BE2C (cell line): ENCODE measurements at regions not wholly inside any gene's neighbourhood (a gene's known extent, or its start where the extent isn't known, plus 50 kb on each side); places are given as distances from the start of the nearest gene placed in this dataset.

Experiments
- DNase-seq: peaks from one replicate; pipeline ENCODE4 v3.0.0-alpha.2; 2020
- H3K27me3 ChIP-seq: fragments of 250-450 bp; sonication (Bioruptor Pico); 2 replicates; pipeline ENCODE4 v1.5.1; 2020; ENCODE audit warnings: mild to moderate bottlenecking
- H3K36me3 ChIP-seq: fragments of 250-450 bp; sonication (Bioruptor Pico); 2 replicates; pipeline ENCODE4 v1.5.1; 2020; ENCODE audit warnings: mild to moderate bottlenecking
- H3K4me1 ChIP-seq: fragments of 250-450 bp; sonication (Bioruptor Pico); 2 replicates; pipeline ENCODE4 v1.5.1; 2020
- H3K4me3 ChIP-seq: 2 replicates; pipeline ENCODE4 v1.5.1; 2011; ENCODE audit warnings: low read depth, low read length
- H3K9me3 ChIP-seq: fragments of 250-450 bp; sonication (Bioruptor Pico); 2 replicates; pipeline ENCODE4 v1.5.1; 2020
- TF ChIP-seq, protein P1 (sequence below): IDR thresholded peaks from 2 replicates; pipeline ENCODE4 v1.5.1; 2012; ENCODE audit warnings: mild to moderate bottlenecking, low read depth, low read length

- TF ChIP-seq, protein P1, sequence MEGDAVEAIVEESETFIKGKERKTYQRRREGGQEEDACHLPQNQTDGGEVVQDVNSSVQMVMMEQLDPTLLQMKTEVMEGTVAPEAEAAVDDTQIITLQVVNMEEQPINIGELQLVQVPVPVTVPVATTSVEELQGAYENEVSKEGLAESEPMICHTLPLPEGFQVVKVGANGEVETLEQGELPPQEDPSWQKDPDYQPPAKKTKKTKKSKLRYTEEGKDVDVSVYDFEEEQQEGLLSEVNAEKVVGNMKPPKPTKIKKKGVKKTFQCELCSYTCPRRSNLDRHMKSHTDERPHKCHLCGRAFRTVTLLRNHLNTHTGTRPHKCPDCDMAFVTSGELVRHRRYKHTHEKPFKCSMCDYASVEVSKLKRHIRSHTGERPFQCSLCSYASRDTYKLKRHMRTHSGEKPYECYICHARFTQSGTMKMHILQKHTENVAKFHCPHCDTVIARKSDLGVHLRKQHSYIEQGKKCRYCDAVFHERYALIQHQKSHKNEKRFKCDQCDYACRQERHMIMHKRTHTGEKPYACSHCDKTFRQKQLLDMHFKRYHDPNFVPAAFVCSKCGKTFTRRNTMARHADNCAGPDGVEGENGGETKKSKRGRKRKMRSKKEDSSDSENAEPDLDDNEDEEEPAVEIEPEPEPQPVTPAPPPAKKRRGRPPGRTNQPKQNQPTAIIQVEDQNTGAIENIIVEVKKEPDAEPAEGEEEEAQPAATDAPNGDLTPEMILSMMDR = no peak
- Histone ChIP-seq H3K27me3 (no peaks in the 10 kb centered on the region; the same call in 1 of the 2 replicates), H3K36me3 (no peaks in the 10 kb centered on the region), H3K4me1 (no peaks in the 10 kb centered on the region), H3K9me3 (no peaks in the 10 kb centered on the region), H3K4me3 (no peak overlapping the region)
- no peak for DNase-seq
Measured at GRCh38 chr10:61139592-61139953, 195.6 kb upstream of the RHOBTB1 start.

DNA sequence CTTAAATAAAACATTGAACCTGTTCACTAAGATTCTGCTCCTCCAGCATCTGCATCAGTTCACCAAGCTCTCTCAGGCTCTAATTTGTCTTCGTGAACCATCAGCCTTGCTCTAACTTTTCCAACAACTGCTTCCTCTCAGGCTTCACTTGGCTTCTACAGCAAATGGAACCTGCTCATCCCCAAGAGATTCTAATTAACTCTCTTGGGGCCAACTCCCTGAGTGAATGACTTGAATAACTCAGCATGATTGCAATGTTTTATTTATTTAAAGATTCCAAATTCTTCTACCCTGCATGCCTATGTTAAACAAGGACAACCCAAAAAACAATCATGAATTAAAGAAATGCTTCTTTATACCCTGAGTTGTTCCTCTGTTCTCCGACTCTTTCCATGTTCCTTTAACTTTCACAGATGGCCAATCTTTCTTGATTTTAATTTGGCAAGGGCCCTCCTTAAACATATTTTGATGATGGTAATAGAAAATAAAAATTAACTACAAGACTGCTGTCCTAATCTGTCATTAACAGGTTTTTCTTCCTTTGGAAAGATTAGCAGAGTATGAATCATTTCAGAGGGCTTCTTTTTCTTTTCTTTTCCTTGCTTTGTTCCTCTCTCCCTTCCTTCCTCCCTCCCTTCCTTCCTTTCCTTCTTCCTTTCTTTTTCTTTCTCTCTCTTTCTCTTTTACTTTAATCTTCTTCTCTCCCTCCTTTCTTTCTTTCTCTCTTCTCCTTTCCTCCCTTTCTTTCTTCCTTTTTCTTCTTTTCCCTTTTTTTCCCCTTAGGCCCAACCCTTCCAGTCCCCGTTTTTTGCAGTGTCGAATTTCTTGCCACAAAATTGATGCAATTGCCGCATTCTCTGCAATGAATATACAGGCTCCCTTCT, 195.0 kb upstream of the RHOBTB1 start:
- TF ChIP-seq, protein P1 = no peak
- Histone ChIP-seq H3K9me3 (no peaks in the 10 kb centered on the region), H3K4me3 (no peak overlapping the region), H3K4me1 (no peaks in the 10 kb centered on the region), H3K27me3 (no peaks in the 10 kb centered on the region; the same call in 1 of the 2 replicates), H3K36me3 (no peaks in the 10 kb centered on the region)
- DNase-seq = no peak

DNA sequence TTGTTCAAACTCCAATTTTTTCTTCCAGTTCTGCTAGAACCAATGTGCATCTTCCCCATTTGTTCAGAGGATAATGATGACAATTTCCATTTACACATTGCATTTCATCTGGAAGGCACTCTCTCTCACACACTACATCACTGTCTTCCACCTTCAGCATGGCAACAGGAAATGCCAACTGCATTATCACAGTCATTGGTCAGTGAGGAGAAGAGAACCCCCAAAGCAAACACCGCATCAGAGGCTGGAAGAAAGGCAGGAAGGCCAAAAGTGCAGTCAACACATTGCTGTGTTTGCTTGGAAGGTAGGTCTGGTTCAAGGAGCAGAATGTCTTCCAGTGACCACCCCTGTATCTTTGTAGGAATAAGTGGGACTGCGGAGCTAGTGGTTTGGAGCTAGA, 192.2 kb upstream of the RHOBTB1 start:
- DNase-seq = no peak
- Histone ChIP-seq H3K4me1 (no peaks in the 10 kb centered on the region), H3K4me3 (no peak overlapping the region), H3K9me3 (no peaks in the 10 kb centered on the region), H3K27me3 (no peaks in the 10 kb centered on the region; the same call in 1 of the 2 replicates), H3K36me3 (no peaks in the 10 kb centered on the region)
- TF ChIP-seq, protein P1 = no peak

DNA sequence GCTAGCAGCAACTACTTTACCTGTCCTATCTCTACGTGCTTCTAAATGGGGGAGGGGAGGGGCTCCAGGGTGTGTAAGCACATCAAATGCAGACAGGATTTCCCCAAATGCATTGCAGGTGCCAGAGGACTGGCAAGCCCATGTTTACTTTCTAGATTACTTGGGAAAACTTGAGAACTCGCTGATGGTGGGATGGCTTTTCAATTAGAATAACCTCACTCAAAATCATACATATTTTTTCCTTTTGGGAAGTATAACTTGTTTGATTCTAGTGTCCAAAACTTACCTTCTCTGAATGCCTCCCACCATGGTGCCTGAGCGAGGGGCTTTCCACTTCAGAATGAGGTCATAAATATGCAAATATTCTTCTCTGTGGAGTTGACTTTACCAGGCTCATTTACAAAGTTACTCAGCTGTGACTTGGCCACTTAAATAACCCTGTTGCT, 191.3 kb upstream of the RHOBTB1 start:
- TF ChIP-seq, protein P1 = no peak
- Histone ChIP-seq H3K9me3 (no peaks in the 10 kb centered on the region), H3K36me3 (no peaks in the 10 kb centered on the region), H3K4me1 (no peaks in the 10 kb centered on the region), H3K27me3 (no peaks in the 10 kb centered on the region), H3K4me3 (no peak overlapping the region)
- DNase-seq = no peak

- H3K4me3 ChIP-seq = no peak overlapping the region
- H3K4me1 ChIP-seq = no peaks in the 10 kb centered on the region
- no peaks in the 10 kb centered on the region for H3K36me3 ChIP-seq
- no peaks in the 10 kb centered on the region for H3K9me3 ChIP-seq
- TF ChIP-seq, protein P1 = no peak
- no peak for DNase-seq
- H3K27me3 ChIP-seq = no peaks in the 10 kb centered on the region
Measured at GRCh38 chr10:61130366-61130765, 186.4 kb upstream of the RHOBTB1 start.

- Histone ChIP-seq H3K9me3 (no peaks in the 10 kb centered on the region), H3K36me3 (no peaks in the 10 kb centered on the region), H3K27me3 (no peaks in the 10 kb centered on the region), H3K4me3 (no peak overlapping the region), H3K4me1 (no peaks in the 10 kb centered on the region)
- DNase-seq = no peak
- TF ChIP-seq, protein P1 = no peak
Measured at GRCh38 chr10:61128196-61128595, 184.2 kb upstream of the RHOBTB1 start.
